HUES64 (cell line): ENCODE measurements at regions not wholly inside any gene's neighbourhood (a gene's known extent, or its start where the extent isn't known, plus 50 kb on each side); places are given as distances from the start of the nearest gene placed in this dataset.

Source experiments
- H3K27ac ChIP-seq: 2 replicates; pipeline ENCODE4 v1.7.0; 2013; ENCODE audit warnings: low read depth, low read length, inconsistent platforms
- H3K27me3 ChIP-seq: 2 replicates; pipeline ENCODE4 v1.6.1; 2013; ENCODE audit warnings: mild to moderate bottlenecking, low read length; ENCODE audit not compliant: insufficient read depth
- H3K36me3 ChIP-seq: 2 replicates; pipeline ENCODE4 v1.6.1; 2013; ENCODE audit warnings: mild to moderate bottlenecking, low read length; ENCODE audit not compliant: insufficient read depth
- H3K4me1 ChIP-seq: 2 replicates; pipeline ENCODE4 v1.6.1; 2013; ENCODE audit warnings: mild to moderate bottlenecking, low read length, moderate library complexity; ENCODE audit not compliant: insufficient read depth
- H3K4me3 ChIP-seq: 2 replicates; pipeline ENCODE4 v1.5.1; 2013; ENCODE audit warnings: mild to moderate bottlenecking, low read length, moderate library complexity
- H3K9ac ChIP-seq: 2 replicates; pipeline ENCODE4 v1.6.1; 2013; ENCODE audit warnings: mild to moderate bottlenecking, low read depth, low read length
- H3K9me3 ChIP-seq: 2 replicates; pipeline ENCODE4 v1.6.1; 2013; ENCODE audit warnings: low read depth, low read length; ENCODE audit not compliant: insufficient read depth
- WGBS: fragments of 150-250, 120-280 bp; methylation state at CpG from one replicate; pipeline ENCODE4 v1.1.7; 2013; ENCODE audit warnings: missing lambda C conversion rate; 5-methylcytosine and 5-hydroxymethylcytosine counted together

- Histone ChIP-seq H3K4me1 (no peaks in the 10 kb centered on the region), H3K27me3 (no peaks in the 10 kb centered on the region), H3K9ac (no peak overlapping the region), H3K27ac (no peak overlapping the region), H3K36me3 (no peaks in the 10 kb centered on the region), H3K9me3 (no peaks in the 10 kb centered on the region), H3K4me3 (no peak overlapping the region)
- WGBS: 94% methylated on average over 2 of the region's 2 CpGs
Observed at GRCh38 chr13:109366525-109366924, 419.9 kb downstream of the IRS2 start.

GRCh38 chr13:109363431-109363830, 423.0 kb downstream of the IRS2 start:
- 85% methylated on average over 6 of the region's 6 CpGs for whole genome bisulfite sequencing
- Histone ChIP-seq H3K4me3 (no peak overlapping the region), H3K27ac (no peak overlapping the region), H3K36me3 (no peaks in the 10 kb centered on the region), H3K27me3 (no peaks in the 10 kb centered on the region), H3K4me1 (no peaks in the 10 kb centered on the region), H3K9me3 (no peaks in the 10 kb centered on the region), H3K9ac (no peak overlapping the region)

- no peak overlapping the region for H3K9ac ChIP-seq
- no peaks in the 10 kb centered on the region for H3K4me1 ChIP-seq
- H3K27ac ChIP-seq: no peak overlapping the region
- H3K36me3 ChIP-seq: no peaks in the 10 kb centered on the region
- no peak overlapping the region for H3K4me3 ChIP-seq
- WGBS: 92% methylated on average over 2 of the region's 2 CpGs
- no peaks in the 10 kb centered on the region for H3K27me3 ChIP-seq
- no peaks in the 10 kb centered on the region for H3K9me3 ChIP-seq
Observed at GRCh38 chr13:109362616-109363015, 423.8 kb downstream of the IRS2 start.

- Histone ChIP-seq H3K9me3 (no peaks in the 10 kb centered on the region), H3K9ac (no peak overlapping the region), H3K27me3 (no peaks in the 10 kb centered on the region), H3K4me3 (no peak overlapping the region), H3K4me1 (no peaks in the 10 kb centered on the region), H3K36me3 (no peaks in the 10 kb centered on the region), H3K27ac (no peak overlapping the region)
- 92% methylated on average over 11 of the region's 11 CpGs for WGBS
Observed at GRCh38 chr13:109361562-109362289, 424.7 kb downstream of the IRS2 start.

- Histone ChIP-seq H3K27me3 (no peaks in the 10 kb centered on the region), H3K9me3 (no peaks in the 10 kb centered on the region), H3K4me1 (no peaks in the 10 kb centered on the region), H3K36me3 (no peaks in the 10 kb centered on the region), H3K4me3 (no peak overlapping the region), H3K27ac (no peak overlapping the region), H3K9ac (no peak overlapping the region)
- whole genome bisulfite sequencing: 94% methylated on average over 16 of the region's 16 CpGs
Observed at GRCh38 chr13:109357751-109358471, 428.5 kb downstream of the IRS2 start.

- Histone ChIP-seq H3K27me3 (no peaks in the 10 kb centered on the region), H3K9ac (no peak overlapping the region), H3K27ac (no peak overlapping the region), H3K9me3 (no peaks in the 10 kb centered on the region), H3K4me3 (no peak overlapping the region), H3K36me3 (no peaks in the 10 kb centered on the region), H3K4me1 (no peaks in the 10 kb centered on the region)
- WGBS: 94% methylated on average over 21 of the region's 21 CpGs
Observed at GRCh38 chr13:109355875-109356434, 430.4 kb downstream of the IRS2 start.

GRCh38 chr13:109355166-109355565, 431.2 kb downstream of the IRS2 start:
- no peak overlapping the region for H3K4me3 ChIP-seq
- no peak overlapping the region for H3K27ac ChIP-seq
- H3K9me3 ChIP-seq: no peaks in the 10 kb centered on the region
- H3K9ac ChIP-seq: no peak overlapping the region
- WGBS: 100% methylated on average over 3 of the region's 4 CpGs
- H3K27me3 ChIP-seq: no peaks in the 10 kb centered on the region
- H3K4me1 ChIP-seq: no peaks in the 10 kb centered on the region
- no peaks in the 10 kb centered on the region for H3K36me3 ChIP-seq

- no CpG with 5 or more reads among the region's 1 CpG for WGBS
- Histone ChIP-seq H3K9ac (no peak overlapping the region), H3K4me3 (no peak overlapping the region), H3K36me3 (no peaks in the 10 kb centered on the region), H3K27ac (no peak overlapping the region), H3K27me3 (no peaks in the 10 kb centered on the region), H3K4me1 (no peaks in the 10 kb centered on the region), H3K9me3 (no peaks in the 10 kb centered on the region)
Observed at GRCh38 chr13:109351236-109351635, 435.1 kb downstream of the IRS2 start.

- Histone ChIP-seq H3K27ac (no peak overlapping the region), H3K4me1 (no peaks in the 10 kb centered on the region), H3K9me3 (no peaks in the 10 kb centered on the region), H3K36me3 (no peaks in the 10 kb centered on the region), H3K9ac (no peak overlapping the region), H3K27me3 (no peaks in the 10 kb centered on the region), H3K4me3 (no peak overlapping the region)
- WGBS: no CpG with 5 or more reads among the region's 3 CpGs
Observed at GRCh38 chr13:109348519-109349258, 437.7 kb downstream of the IRS2 start.

GRCh38 chr13:109346060-109346459, 440.3 kb downstream of the IRS2 start:
- no peaks in the 10 kb centered on the region for H3K9me3 ChIP-seq
- H3K36me3 ChIP-seq: no peaks in the 10 kb centered on the region
- H3K27ac ChIP-seq: no peak overlapping the region
- H3K27me3 ChIP-seq: no peaks in the 10 kb centered on the region
- no peak overlapping the region for H3K4me3 ChIP-seq
- H3K9ac ChIP-seq: no peak overlapping the region
- no peaks in the 10 kb centered on the region for H3K4me1 ChIP-seq
- WGBS: 96% methylated on average over 2 of the region's 2 CpGs

- Histone ChIP-seq H3K27ac (no peak overlapping the region), H3K36me3 (no peaks in the 10 kb centered on the region), H3K4me3 (no peak overlapping the region), H3K9ac (no peak overlapping the region), H3K4me1 (no peaks in the 10 kb centered on the region), H3K9me3 (no peaks in the 10 kb centered on the region), H3K27me3 (no peaks in the 10 kb centered on the region)
- 95% methylated on average over 5 of the region's 5 CpGs for WGBS
Observed at GRCh38 chr13:109345433-109345941, 440.9 kb downstream of the IRS2 start.
